Skeletal muscle tissue (tissue), 3 donors: ENCODE measurements at regions not wholly inside any gene's neighbourhood (a gene's known extent, or its start where the extent isn't known, plus 50 kb on each side); places are given as distances from the start of the nearest gene placed in this dataset.

ENCODE experiments used
- H3K27ac ChIP-seq: one replicate; pipeline ENCODE4 v1.7.0; 2013; ENCODE audit warnings: mild to moderate bottlenecking, low read depth, low read length, inconsistent platforms
- H3K27me3 ChIP-seq, 3 donors: one replicate each; pipeline ENCODE4 v1.7.0; 2013; ENCODE audit warnings: low read length in 3 of 3; ENCODE audit not compliant: control insufficient read depth in 3 of 3, insufficient read depth in 3 of 3
- H3K36me3 ChIP-seq, 3 donors: one replicate each; pipeline ENCODE4 v1.7.0; 2013; ENCODE audit warnings: low read length in 3 of 3; ENCODE audit not compliant: control insufficient read depth in 3 of 3, insufficient read depth in 3 of 3
- H3K4me1 ChIP-seq, 3 donors: one replicate each; pipeline ENCODE4 v1.7.0; 2013; ENCODE audit warnings: low read length in 3 of 3, mild to moderate bottlenecking in 3 of 3; ENCODE audit not compliant: control insufficient read depth in 3 of 3, insufficient read depth in 3 of 3
- H3K4me3 ChIP-seq, 3 donors: one replicate each; pipeline ENCODE4 v1.7.0; 2013; ENCODE audit warnings: low read length in 3 of 3
- H3K9ac ChIP-seq, 3 donors: one replicate each; pipeline ENCODE4 v1.7.0; 2013; ENCODE audit warnings: low read length in 3 of 3, mild to moderate bottlenecking in 3 of 3, moderate library complexity in 2 of 3, low read depth in 1 of 3
- H3K9me3 ChIP-seq, 3 donors: one replicate each; pipeline ENCODE4 v1.7.0; 2013; ENCODE audit warnings: low read length in 3 of 3; ENCODE audit not compliant: control insufficient read depth in 3 of 3
- donor health status: Osteomylitis.

GRCh38 chr13:105607016-105607415, 928.4 kb downstream of the EFNB2 start:
- Histone ChIP-seq H3K9me3 (no peaks in the 10 kb centered on the region), H3K9ac (no peak overlapping the region), H3K4me1 (no peaks in the 10 kb centered on the region), H3K27ac (no peak overlapping the region), H3K27me3 (no peaks in the 10 kb centered on the region), H3K36me3 (no peaks in the 10 kb centered on the region), H3K4me3 (no peak overlapping the region)

- H3K27me3 ChIP-seq = no peaks in the 10 kb centered on the region
- H3K4me1 ChIP-seq = no peaks in the 10 kb centered on the region
- H3K27ac ChIP-seq = no peak overlapping the region
- no peaks in the 10 kb centered on the region for H3K9me3 ChIP-seq
- H3K4me3 ChIP-seq = no peak overlapping the region
- H3K9ac ChIP-seq = no peak overlapping the region
- no peaks in the 10 kb centered on the region for H3K36me3 ChIP-seq
Observed at GRCh38 chr13:105602956-105603670, 932.3 kb downstream of the EFNB2 start.

- H3K4me3 ChIP-seq = no peak overlapping the region
- H3K4me1 ChIP-seq = no peaks in the 10 kb centered on the region
- H3K9ac ChIP-seq = no peak overlapping the region
- no peak overlapping the region for H3K27ac ChIP-seq
- no peaks in the 10 kb centered on the region for H3K36me3 ChIP-seq
- no peaks in the 10 kb centered on the region for H3K9me3 ChIP-seq
- no peaks in the 10 kb centered on the region for H3K27me3 ChIP-seq
Observed at GRCh38 chr13:105599477-105600037, 935.9 kb downstream of the EFNB2 start.

GRCh38 chr13:105598529-105598928, 936.9 kb downstream of the EFNB2 start:
- Histone ChIP-seq H3K4me3 (no peak overlapping the region), H3K27me3 (no peaks in the 10 kb centered on the region), H3K4me1 (no peaks in the 10 kb centered on the region), H3K36me3 (no peaks in the 10 kb centered on the region), H3K9me3 (no peaks in the 10 kb centered on the region), H3K27ac (no peak overlapping the region), H3K9ac (no peak overlapping the region)

- H3K4me1 ChIP-seq = no peaks in the 10 kb centered on the region
- H3K27me3 ChIP-seq = no peaks in the 10 kb centered on the region
- H3K9me3 ChIP-seq = no peaks in the 10 kb centered on the region
- no peak overlapping the region for H3K27ac ChIP-seq
- H3K36me3 ChIP-seq = no peaks in the 10 kb centered on the region
- H3K4me3 ChIP-seq = no peak overlapping the region
- H3K9ac ChIP-seq = no peak overlapping the region
Observed at GRCh38 chr13:105597573-105597972, 937.9 kb downstream of the EFNB2 start.

- no peaks in the 10 kb centered on the region for H3K36me3 ChIP-seq
- no peaks in the 10 kb centered on the region for H3K9me3 ChIP-seq
- no peaks in the 10 kb centered on the region for H3K4me1 ChIP-seq
- H3K27me3 ChIP-seq = no peaks in the 10 kb centered on the region
- H3K27ac ChIP-seq = no peak overlapping the region
- H3K4me3 ChIP-seq = no peak overlapping the region
- no peak overlapping the region for H3K9ac ChIP-seq
Observed at GRCh38 chr13:105595471-105595870, 940.0 kb downstream of the EFNB2 start.

GRCh38 chr13:105591277-105591676, 944.2 kb downstream of the EFNB2 start:
- H3K4me3 ChIP-seq = no peak overlapping the region

GRCh38 chr13:105587786-105588185, 947.7 kb downstream of the EFNB2 start:
- Histone ChIP-seq H3K9me3 (no peaks in the 10 kb centered on the region), H3K4me1 (no peaks in the 10 kb centered on the region), H3K27ac (no peak overlapping the region), H3K27me3 (no peaks in the 10 kb centered on the region), H3K36me3 (no peaks in the 10 kb centered on the region), H3K4me3 (no peak overlapping the region), H3K9ac (no peak overlapping the region)

More at GRCh38 chr13:105591277-105591676, 944.2 kb downstream of the EFNB2 start:
- Histone ChIP-seq H3K4me1 (no peaks in the 10 kb centered on the region), H3K9me3 (no peaks in the 10 kb centered on the region), H3K27ac (no peak overlapping the region), H3K9ac (no peak overlapping the region), H3K27me3 (no peaks in the 10 kb centered on the region), H3K36me3 (no peaks in the 10 kb centered on the region)

GRCh38 chr13:105579821-105580710, 955.4 kb downstream of the EFNB2 start:
- no peaks in the 10 kb centered on the region for H3K9me3 ChIP-seq
- H3K27me3 ChIP-seq = no peaks in the 10 kb centered on the region
- H3K4me1 ChIP-seq = no peaks in the 10 kb centered on the region
- H3K36me3 ChIP-seq = no peaks in the 10 kb centered on the region
- H3K4me3 ChIP-seq = no peak overlapping the region
- H3K27ac ChIP-seq = no peak overlapping the region
- H3K9ac ChIP-seq = no peak overlapping the region

GRCh38 chr13:105573136-105573535, 962.3 kb downstream of the EFNB2 start:
- no peak overlapping the region for H3K4me3 ChIP-seq
- H3K4me1 ChIP-seq = no peaks in the 10 kb centered on the region
- H3K27me3 ChIP-seq = no peaks in the 10 kb centered on the region
- H3K27ac ChIP-seq = no peak overlapping the region
- no peaks in the 10 kb centered on the region for H3K9me3 ChIP-seq
- no peak overlapping the region for H3K9ac ChIP-seq
- H3K36me3 ChIP-seq = no peaks in the 10 kb centered on the region
